HG02610 (cell line): ENCODE measurements at regions not wholly inside any gene's neighbourhood (a gene's known extent, or its start where the extent isn't known, plus 50 kb on each side); places are given as distances from the start of the nearest gene placed in this dataset.

Source experiments
- ATAC-seq: cut with Tn5 transposase; IDR thresholded peaks from one replicate; pipeline ENCODE4 v1.9.1; 2021; ENCODE audit warnings: mild to moderate bottlenecking, moderate library complexity; ENCODE audit not compliant: unreplicated experiment

DNA sequence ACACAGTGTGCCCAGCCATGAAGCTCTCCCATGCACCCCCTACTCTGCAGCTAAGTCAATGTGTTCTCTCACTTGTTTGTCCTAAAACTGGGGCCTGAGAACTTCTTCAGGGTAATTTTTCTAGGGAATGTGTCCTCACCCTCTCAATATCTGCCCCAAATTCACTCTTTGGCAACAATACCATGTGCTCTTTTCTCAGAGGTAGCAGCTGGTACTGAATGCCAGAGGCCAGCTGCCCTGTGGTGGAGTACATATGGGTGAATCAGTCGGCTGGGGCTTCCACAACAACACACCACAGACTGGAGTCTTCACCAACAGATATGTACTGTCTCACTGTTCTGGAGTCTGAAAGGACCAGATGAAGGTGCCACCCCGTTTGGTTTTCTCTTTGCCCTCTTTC is 97.7 kb upstream of the TOP3B start:
- no peak for ATAC-seq

DNA sequence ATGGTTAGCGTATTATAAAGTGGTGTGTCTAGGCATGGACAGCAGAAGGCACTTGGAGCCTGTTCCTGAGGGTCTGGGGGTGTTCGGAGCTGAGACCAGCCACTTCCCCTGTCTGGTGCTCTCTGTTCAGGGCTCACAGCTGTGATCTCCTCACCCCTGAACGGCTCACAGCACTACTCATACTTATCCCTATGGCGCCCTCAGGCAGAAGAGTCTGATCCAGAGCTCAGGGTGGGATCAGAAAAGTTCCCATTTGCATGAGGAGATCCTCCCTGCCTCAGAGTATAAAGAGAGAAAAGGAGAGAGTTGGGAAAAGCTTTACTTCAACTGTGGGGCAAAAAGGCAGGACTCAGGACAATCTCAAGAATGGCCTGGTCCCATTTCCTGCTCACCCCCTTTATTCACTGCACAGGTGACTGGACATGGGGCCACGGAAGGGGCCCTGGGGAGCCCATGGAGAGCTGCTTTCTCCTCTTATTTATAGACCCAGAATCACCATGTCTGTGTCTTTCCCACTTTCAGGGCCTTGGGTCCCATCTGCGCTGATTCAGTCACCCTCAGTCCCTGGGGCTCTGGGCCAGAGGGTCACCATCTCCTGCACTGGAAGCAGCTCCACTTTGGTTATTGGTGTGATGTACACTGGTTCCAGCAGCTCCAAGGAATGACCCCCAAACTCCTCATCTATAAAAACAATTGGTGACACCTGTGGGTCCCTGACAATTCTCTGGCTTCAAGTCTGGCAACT is 97.0 kb upstream of the TOP3B start:
- no peak for ATAC-seq

DNA sequence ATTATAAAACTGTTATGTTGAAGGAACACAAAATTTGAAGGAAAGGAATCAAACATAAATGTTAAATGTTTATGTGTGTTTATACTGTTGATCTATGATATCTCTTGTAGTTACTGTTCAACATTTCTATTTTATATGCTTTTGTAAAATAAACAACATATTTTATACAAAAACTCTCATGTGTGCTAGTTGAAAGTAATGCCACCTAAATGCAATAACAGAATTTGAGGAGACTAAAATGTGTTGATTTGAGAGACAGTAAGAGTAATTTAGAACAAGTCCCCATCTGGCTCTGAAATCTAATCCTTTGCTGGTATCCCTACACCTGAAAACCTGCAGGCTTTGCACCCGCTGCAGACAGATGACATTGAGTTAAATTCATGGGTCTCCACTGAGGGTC is 95.7 kb upstream of the TOP3B start:
- no peak for ATAC-seq

DNA sequence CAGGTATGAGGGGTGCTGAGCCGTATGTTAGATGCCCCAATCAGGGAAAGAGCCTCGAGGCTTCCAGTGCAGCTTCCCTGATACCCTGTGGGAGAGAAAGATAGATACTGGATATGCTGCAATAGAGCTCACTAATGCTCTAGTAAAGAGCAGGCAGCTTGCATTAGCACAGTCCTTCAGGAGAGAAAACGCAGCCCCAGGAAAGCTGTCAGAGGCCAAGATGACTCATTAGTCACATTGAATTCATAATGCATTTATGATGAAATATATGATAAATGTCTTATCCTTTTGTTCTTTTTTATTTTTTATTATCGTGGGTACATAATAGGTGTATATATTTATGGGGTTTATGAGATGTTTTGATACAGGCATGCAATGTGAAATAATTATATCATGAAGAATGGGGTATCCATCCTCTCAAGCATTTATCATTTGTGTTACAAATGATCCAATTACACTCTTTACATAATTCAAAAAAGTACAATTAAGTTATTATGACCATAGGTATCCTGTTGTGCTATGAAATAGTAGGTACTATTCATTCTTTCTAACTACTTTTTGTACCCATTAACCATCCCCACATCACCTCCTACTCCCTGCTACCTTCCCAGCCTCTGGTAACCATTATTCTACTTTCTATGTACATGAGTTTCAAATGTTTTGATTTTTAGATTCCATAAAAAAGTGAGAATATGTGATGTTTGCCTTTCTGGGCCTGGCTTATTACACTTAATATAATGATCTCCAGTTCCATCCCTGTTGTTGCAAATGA is 94.5 kb upstream of the TOP3B start:
- no peak for ATAC-seq

DNA sequence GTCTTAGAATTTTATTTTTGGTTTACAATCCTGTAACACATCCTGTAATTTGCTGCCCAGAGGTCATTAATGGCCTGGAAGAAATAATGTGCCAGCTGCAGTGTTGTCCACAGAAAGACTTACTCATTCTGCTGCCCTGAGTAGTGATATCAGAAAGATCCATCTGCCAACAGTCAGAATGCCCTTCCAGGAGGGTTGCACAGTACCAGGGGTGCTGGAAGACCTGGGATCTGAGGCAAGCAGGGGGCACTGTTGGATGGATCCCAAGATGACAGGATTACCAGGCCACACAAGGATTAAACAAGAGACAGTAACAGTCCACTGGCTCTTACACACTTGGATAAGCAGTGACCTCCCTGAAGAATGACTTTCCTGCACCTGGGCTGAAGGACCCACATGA is 93.8 kb upstream of the TOP3B start:
- ATAC-seq, result no peak

- ATAC-seq, result no peak
Measured at GRCh38 chr22:22075382-22076163, 93.0 kb upstream of the TOP3B start.

GRCh38 chr22:22074634-22075381 is 92.2 kb upstream of the TOP3B start:
- ATAC-seq, result no peak

GRCh38 chr22:22073769-22074561 is 91.4 kb upstream of the TOP3B start:
- no peak for ATAC-seq

GRCh38 chr22:22072169-22072836 is 89.7 kb upstream of the TOP3B start:
- no peak for ATAC-seq

GRCh38 chr22:22071455-22071854 is 88.9 kb upstream of the TOP3B start:
- ATAC-seq, result no peak

GRCh38 chr22:22070371-22070824 is 87.8 kb upstream of the TOP3B start:
- no peak for ATAC-seq

GRCh38 chr22:22069450-22070370 is 87.1 kb upstream of the TOP3B start:
- no peak for ATAC-seq

DNA sequence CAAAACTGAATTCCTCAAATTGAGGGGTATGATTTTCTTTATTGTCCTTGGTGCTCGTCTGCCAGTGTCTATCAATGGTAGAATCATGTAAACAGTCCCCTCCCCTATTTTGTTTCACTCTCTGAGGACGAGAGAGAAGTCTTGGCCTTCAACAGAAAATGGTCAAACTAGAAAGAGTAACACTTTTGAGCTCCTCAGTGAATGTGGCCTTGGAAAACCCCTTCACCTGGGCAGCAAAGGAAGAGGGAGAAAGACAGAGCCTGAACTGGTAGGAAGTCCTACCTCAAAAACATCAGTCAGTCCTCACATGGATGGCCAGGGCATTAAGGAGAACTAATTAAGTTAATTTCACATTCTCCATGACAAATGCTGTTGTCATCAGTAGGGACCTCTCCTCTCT is 86.1 kb upstream of the TOP3B start:
- no peak for ATAC-seq

GRCh38 chr22:22068025-22068424 is 85.4 kb upstream of the TOP3B start:
- no peak for ATAC-seq

- no peak for ATAC-seq
Measured at GRCh38 chr22:22067192-22067591, 84.6 kb upstream of the TOP3B start.

- ATAC-seq, result no peak
Measured at GRCh38 chr22:22064580-22064979, 82.0 kb upstream of the TOP3B start.

DNA sequence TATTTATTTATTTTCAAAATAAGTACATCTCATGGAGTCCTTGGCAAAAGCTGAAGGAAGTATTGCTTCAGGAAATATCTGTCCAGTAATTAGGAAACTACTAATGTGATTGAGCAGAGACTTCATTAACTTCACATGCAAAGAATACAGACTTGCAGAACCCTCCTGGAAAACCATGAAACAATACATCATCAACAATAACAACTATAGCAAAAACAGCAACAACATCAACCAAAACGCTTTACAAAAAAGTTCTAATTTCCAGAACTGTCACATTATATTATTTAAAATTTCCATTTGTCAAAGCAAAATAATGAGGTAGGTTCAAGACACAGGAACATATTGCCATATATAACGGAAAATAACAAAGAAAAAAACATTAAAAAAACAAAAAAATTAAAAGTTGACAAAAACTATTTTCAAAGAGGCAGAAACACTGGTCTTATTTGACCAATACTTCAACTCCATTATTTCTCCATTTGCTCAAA is 79.8 kb upstream of the TOP3B start:
- no peak for ATAC-seq
